ENCODE measurements at regions not wholly inside any gene's neighbourhood (a gene's known extent, or its start where the extent isn't known, plus 50 kb on each side); places are given as distances from the start of the nearest gene placed in this dataset.
"Not testable (repeated sequence)": the region's sequence is repeated elsewhere in the genome, so short reads cannot be mapped to it uniquely, and the experiment has no call there.

GRCh38 chr22:16653222-16653621, 60.6 kb upstream of the CCT8L2 start:
- not testable (repeated sequence) for TF ChIP-seq CTCF (tag by site-specific recombination; IDR thresholded peaks at IDR 0.05); TCF7L2 (IDR thresholded peaks at IDR 0.05; ENCODE audit: borderline replicate concordance, low read depth, low read length); ZNF10 (tag by site-specific recombination; IDR thresholded peaks at IDR 0.05); ELK4 (IDR thresholded peaks at IDR 0.05; ENCODE audit: borderline replicate concordance, low read depth, low read length); PRDM1 (tag by site-specific recombination; IDR thresholded peaks at IDR 0.05); ZNF148 (tag by site-specific recombination; IDR thresholded peaks at IDR 0.05; ENCODE audit: borderline replicate concordance); ZNF398 (tag by site-specific recombination; IDR thresholded peaks at IDR 0.05); MYNN (tag by site-specific recombination; IDR thresholded peaks at IDR 0.05; ENCODE audit: borderline replicate concordance); ZBTB21 (tag by site-specific recombination; IDR thresholded peaks at IDR 0.05); ZNF274 (IDR thresholded peaks at IDR 0.05; ENCODE audit: low read length); ZNF274 (tag by site-specific recombination; IDR thresholded peaks at IDR 0.05; ENCODE audit: borderline replicate concordance); ZNF121 (tag by site-specific recombination; IDR thresholded peaks at IDR 0.05); ZNF792 (tag by site-specific recombination; IDR thresholded peaks at IDR 0.05)

All from HEK293 (cell line).